ENCODE measurements at regions not wholly inside any gene's neighbourhood (a gene's known extent, or its start where the extent isn't known, plus 50 kb on each side); places are given as distances from the start of the nearest gene placed in this dataset.
"Not testable (repeated sequence)": the region's sequence is repeated elsewhere in the genome, so short reads cannot be mapped to it uniquely, and the experiment has no call there.

- Histone ChIP-seq H3K27me3 (replicated peaks in 1 of 4; ENCODE audit: control extremely low read depth in 1 of 4, control insufficient read depth in 3 of 4, insufficient read depth in 4 of 4, low read length in 3 of 4) (no peaks in the 10 kb centered on the region), H2AFZ (ENCODE audit: insufficient read depth, low read depth, low read length, poor library complexity, severe bottlenecking) (no peak overlapping the region), H3K27ac (ENCODE audit: low read length in 2 of 2) (no peak overlapping the region), H3K4me2 (replicated peaks; ENCODE audit: low read depth, low read length, poor library complexity, severe bottlenecking) (no peak overlapping the region), H3K4me1 (ENCODE audit: control insufficient read depth in 2 of 2, insufficient read depth in 2 of 2, low read length in 2 of 2) (no peaks in the 10 kb centered on the region), H3K4me3 (ENCODE audit: control extremely low read depth in 1 of 5, extremely low read depth in 1 of 5, insufficient read depth in 1 of 5, low read depth in 2 of 5, low read length in 4 of 5) (no peak overlapping the region), H3K9me3 (ENCODE audit: control extremely low read depth in 1 of 3, control insufficient read depth in 2 of 3, insufficient read depth in 1 of 3, low read length in 2 of 3) (peaks cover 0 to 2% (median 0%) of the 10 kb centered on the region in 3 donors), H3K79me2 (ENCODE audit: control insufficient read depth, insufficient read depth, low read length) (no peaks in the 10 kb centered on the region), H3K9ac (ENCODE audit: low read length) (no peak overlapping the region), H3K36me3 (replicated peaks in 1 of 2; ENCODE audit: control extremely low read depth in 1 of 2, control insufficient read depth in 1 of 2, extremely low read depth in 1 of 2, insufficient read depth in 2 of 2, low read length in 1 of 2) (no peaks in the 10 kb centered on the region), H4K20me1 (ENCODE audit: control insufficient read depth, insufficient read depth, low read length, poor library complexity, severe bottlenecking) (no peaks in the 10 kb centered on the region)
- no peak for ATAC-seq (ENCODE audit: low read depth)
- ChIA-PET POLR2A (no interaction called here), CTCF (no interaction called here)
- Mint-ChIP-seq H3K27ac (no peak overlapping the region), H3K27me3 (no peaks in the 10 kb centered on the region), H3K9me3 (ENCODE audit: insufficient read depth) (no peaks in the 10 kb centered on the region), H3K4me3 (no peak overlapping the region), H3K4me1 (no peaks in the 10 kb centered on the region)
- intact Hi-C loops (cut with micrococcal nuclease) = no loop called here
- DNase-seq = no peak
- TF ChIP-seq CTCF (IDR thresholded peaks at IDR 0.05) (no peak), EZH2 (IDR thresholded peaks at IDR 0.05; ENCODE audit: borderline replicate concordance, insufficient read depth, low read depth, low read length, poor library complexity, severe bottlenecking) (no peak)
Measured at GRCh38 chr10:109633846-109634245, 289.5 kb downstream of the XPNPEP1 start.

GRCh38 chr10:109633017-109633416, 290.3 kb downstream of the XPNPEP1 start:
- CTCF ChIA-PET; H3K27me3 Mint-ChIP-seq; DNase-seq; ATAC-seq (ENCODE audit: low read depth); H3K9me3 Mint-ChIP-seq (ENCODE audit: insufficient read depth); H3K4me3 ChIP-seq (ENCODE audit: control extremely low read depth in 1 of 5, extremely low read depth in 1 of 5, insufficient read depth in 1 of 5, low read depth in 2 of 5, low read length in 4 of 5); H3K36me3 ChIP-seq (replicated peaks in 1 of 2; ENCODE audit: control extremely low read depth in 1 of 2, control insufficient read depth in 1 of 2, extremely low read depth in 1 of 2, insufficient read depth in 2 of 2, low read length in 1 of 2); H3K4me2 ChIP-seq (replicated peaks; ENCODE audit: low read depth, low read length, poor library complexity, severe bottlenecking); H3K27ac Mint-ChIP-seq; H3K9ac ChIP-seq (ENCODE audit: low read length); H3K4me1 ChIP-seq (ENCODE audit: control insufficient read depth in 2 of 2, insufficient read depth in 2 of 2, low read length in 2 of 2); H3K4me3 Mint-ChIP-seq; intact Hi-C loops (cut with micrococcal nuclease); H3K9me3 ChIP-seq (ENCODE audit: control extremely low read depth in 1 of 3, control insufficient read depth in 2 of 3, insufficient read depth in 1 of 3, low read length in 2 of 3); H4K20me1 ChIP-seq (ENCODE audit: control insufficient read depth, insufficient read depth, low read length, poor library complexity, severe bottlenecking); H3K4me1 Mint-ChIP-seq; H3K27me3 ChIP-seq (replicated peaks in 1 of 4; ENCODE audit: control extremely low read depth in 1 of 4, control insufficient read depth in 3 of 4, insufficient read depth in 4 of 4, low read length in 3 of 4); POLR2A ChIA-PET; H3K79me2 ChIP-seq (ENCODE audit: control insufficient read depth, insufficient read depth, low read length); H2AFZ ChIP-seq (ENCODE audit: insufficient read depth, low read depth, low read length, poor library complexity, severe bottlenecking); H3K27ac ChIP-seq (ENCODE audit: low read length in 2 of 2): not testable (repeated sequence)

Measured in B cell (primary cell).